ENCODE measurements at regions not wholly inside any gene's neighbourhood (a gene's known extent, or its start where the extent isn't known, plus 50 kb on each side); places are given as distances from the start of the nearest gene placed in this dataset.

DNA sequence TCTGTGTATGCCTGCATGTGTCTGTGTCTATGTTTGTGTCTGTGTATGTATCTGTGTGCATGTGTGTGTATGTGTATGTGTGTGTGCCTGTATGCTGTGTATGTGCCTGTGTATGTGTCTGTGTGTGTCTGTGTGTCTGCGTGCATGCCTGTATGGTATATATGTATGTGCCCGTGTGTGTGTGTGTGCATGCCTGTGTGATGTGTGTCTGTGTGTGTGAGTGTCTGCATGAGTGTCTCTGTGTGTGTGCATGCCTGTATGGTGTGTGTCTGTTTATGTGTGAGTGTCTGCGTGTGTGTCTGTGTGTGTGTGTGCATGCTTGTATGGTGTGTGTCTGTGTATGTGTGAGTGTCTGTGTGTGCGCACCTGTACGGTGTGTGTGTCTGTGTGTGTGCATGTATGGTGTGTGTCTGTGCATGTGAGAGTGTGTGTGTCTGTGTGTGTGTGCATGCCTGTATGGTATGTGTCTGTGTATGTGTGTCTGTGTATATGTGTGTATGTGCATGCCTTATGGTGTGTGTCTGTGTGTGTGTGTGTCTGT lies 137.1 kb upstream of the IRX2 start:
- no peak for TF ChIP-seq CTCF (IDR thresholded peaks at IDR 0.05)
- no peak for TF ChIP-seq RFX5 (IDR thresholded peaks at IDR 0.05)
- no peak for TF ChIP-seq CEBPB (IDR thresholded peaks at IDR 0.05)
- TF ChIP-seq ELK1 (IDR thresholded peaks at IDR 0.05; ENCODE audit: low read depth, low read length): no peak
- TF ChIP-seq JUN (IDR thresholded peaks at IDR 0.05): no peak
- TF ChIP-seq, protein P1, sequence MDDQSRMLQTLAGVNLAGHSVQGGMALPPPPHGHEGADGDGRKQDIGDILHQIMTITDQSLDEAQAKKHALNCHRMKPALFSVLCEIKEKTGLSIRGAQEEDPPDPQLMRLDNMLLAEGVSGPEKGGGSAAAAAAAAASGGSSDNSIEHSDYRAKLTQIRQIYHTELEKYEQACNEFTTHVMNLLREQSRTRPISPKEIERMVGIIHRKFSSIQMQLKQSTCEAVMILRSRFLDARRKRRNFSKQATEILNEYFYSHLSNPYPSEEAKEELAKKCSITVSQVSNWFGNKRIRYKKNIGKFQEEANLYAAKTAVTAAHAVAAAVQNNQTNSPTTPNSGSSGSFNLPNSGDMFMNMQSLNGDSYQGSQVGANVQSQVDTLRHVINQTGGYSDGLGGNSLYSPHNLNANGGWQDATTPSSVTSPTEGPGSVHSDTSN (IDR thresholded peaks at IDR 0.05): no peak
- TF ChIP-seq RAD21 (conservative IDR thresholded peaks at IDR 0.05 in 1 of 2, IDR thresholded peaks at IDR 0.05 in 1 of 2): no peak
- no peak for TF ChIP-seq BHLHE40 (IDR thresholded peaks at IDR 0.05; ENCODE audit: low read depth, low read length)
- no peak for TF ChIP-seq CBX2 (IDR thresholded peaks at IDR 0.05; ENCODE audit: borderline replicate concordance, low read depth)
- no peak for TF ChIP-seq HMGXB4 (CRISPR knock-in tag; IDR thresholded peaks at IDR 0.05; ENCODE audit: borderline replicate concordance)
- TF ChIP-seq ESRRA (IDR thresholded peaks at IDR 0.05; ENCODE audit: borderline replicate concordance, low read length): no peak
- no peak for TF ChIP-seq NPAS2 (CRISPR knock-in tag; IDR thresholded peaks at IDR 0.05; ENCODE audit: borderline replicate concordance)
- no peak for TF ChIP-seq MYC (IDR thresholded peaks at IDR 0.05; ENCODE audit: borderline replicate concordance, low read length)
- no peak for TF ChIP-seq KDM1A (IDR thresholded peaks at IDR 0.05; ENCODE audit: low read depth)

Data from A549 (cell line).